ENCODE measurements at regions not wholly inside any gene's neighbourhood (a gene's known extent, or its start where the extent isn't known, plus 50 kb on each side); places are given as distances from the start of the nearest gene placed in this dataset.

DNA sequence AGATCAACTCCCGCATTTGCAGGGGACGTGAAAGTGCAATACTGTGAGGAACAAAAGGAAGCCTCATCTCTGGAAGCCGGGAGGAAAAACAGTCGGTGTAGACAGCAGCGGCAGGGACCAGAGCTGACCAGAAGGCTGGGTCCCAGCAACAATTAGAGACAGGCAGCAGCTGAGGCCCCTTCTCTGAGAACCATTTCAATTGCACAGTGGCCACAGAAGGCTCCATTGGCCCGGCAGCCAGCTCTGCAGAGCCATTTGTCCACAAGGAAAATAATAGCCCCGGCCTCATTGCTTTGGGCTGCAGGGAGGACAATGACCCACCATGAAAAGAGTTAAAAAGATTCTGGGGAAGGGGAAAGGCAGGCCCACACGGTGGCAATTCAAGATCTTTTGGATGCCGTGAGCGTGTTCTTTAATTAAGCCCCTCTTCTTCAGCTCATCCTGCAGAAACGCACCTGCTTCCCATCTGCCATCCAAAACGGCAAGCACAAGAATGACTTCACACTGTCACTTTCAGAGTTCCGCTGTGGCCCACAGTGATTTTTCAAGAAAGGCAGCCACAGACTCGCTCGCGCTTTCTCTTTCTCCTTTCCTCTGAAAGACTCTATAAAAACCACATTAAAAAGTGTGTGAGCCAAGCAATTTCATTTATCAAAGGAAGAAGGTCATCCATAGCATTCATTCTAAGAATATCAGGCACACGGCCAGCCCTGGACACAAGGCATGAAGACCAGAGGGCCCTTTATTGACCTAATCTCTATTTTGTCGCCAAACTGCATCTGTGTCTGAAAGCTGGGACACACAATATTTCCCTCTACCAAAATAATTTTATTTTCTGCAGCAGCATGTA lies 293.6 kb downstream of the SOX11 start:
- H3K9ac ChIP-seq (ENCODE audit: low read length): no peak overlapping the region
- ATAC-seq (ENCODE audit: low read depth): no peak
- no peak overlapping the region for H3K27ac ChIP-seq (ENCODE audit: low read length in 2 of 2)
- 93% methylated on average over 17 of the region's 18 CpGs for WGBS (ENCODE audit: insufficient coverage)
- no peaks in the 10 kb centered on the region for H3K4me1 Mint-ChIP-seq
- peaks cover 0 to 3% (median 0%) of the 10 kb centered on the region in 3 donors for H3K9me3 ChIP-seq (ENCODE audit: control extremely low read depth in 1 of 3, control insufficient read depth in 2 of 3, insufficient read depth in 1 of 3, low read length in 2 of 3)
- no peak overlapping the region for H3K4me3 ChIP-seq (ENCODE audit: control extremely low read depth in 1 of 5, extremely low read depth in 1 of 5, insufficient read depth in 1 of 5, low read depth in 2 of 5, low read length in 4 of 5)
- no peaks in the 10 kb centered on the region for H3K79me2 ChIP-seq (ENCODE audit: control insufficient read depth, insufficient read depth, low read length)
- H3K27me3 Mint-ChIP-seq: peaks cover 4% of the 10 kb centered on the region
- no peaks in the 10 kb centered on the region for H3K9me3 Mint-ChIP-seq (ENCODE audit: insufficient read depth)
- intact Hi-C loops (cut with micrococcal nuclease): no loop called here
- H3K27me3 ChIP-seq (replicated peaks in 1 of 4; ENCODE audit: control extremely low read depth in 1 of 4, control insufficient read depth in 3 of 4, insufficient read depth in 4 of 4, low read length in 3 of 4): peaks cover 0 to 3% (median 0%) of the 10 kb centered on the region in 4 experiments
- H3K27ac Mint-ChIP-seq: no peak overlapping the region
- no peak overlapping the region for H2AFZ ChIP-seq (ENCODE audit: insufficient read depth, low read depth, low read length, poor library complexity, severe bottlenecking)
- H3K36me3 ChIP-seq (replicated peaks in 1 of 2; ENCODE audit: control extremely low read depth in 1 of 2, control insufficient read depth in 1 of 2, extremely low read depth in 1 of 2, insufficient read depth in 2 of 2, low read length in 1 of 2): no peaks in the 10 kb centered on the region
- H3K4me2 ChIP-seq (replicated peaks; ENCODE audit: low read depth, low read length, poor library complexity, severe bottlenecking): no peak overlapping the region
- ChIA-PET POLR2A (no interaction called here), CTCF (no interaction called here)
- no peaks in the 10 kb centered on the region for H3K4me1 ChIP-seq (ENCODE audit: control insufficient read depth in 2 of 2, insufficient read depth in 2 of 2, low read length in 2 of 2)
- DNase-seq: no peak
- no peak overlapping the region for H3K4me3 Mint-ChIP-seq
- TF ChIP-seq, protein P1, sequence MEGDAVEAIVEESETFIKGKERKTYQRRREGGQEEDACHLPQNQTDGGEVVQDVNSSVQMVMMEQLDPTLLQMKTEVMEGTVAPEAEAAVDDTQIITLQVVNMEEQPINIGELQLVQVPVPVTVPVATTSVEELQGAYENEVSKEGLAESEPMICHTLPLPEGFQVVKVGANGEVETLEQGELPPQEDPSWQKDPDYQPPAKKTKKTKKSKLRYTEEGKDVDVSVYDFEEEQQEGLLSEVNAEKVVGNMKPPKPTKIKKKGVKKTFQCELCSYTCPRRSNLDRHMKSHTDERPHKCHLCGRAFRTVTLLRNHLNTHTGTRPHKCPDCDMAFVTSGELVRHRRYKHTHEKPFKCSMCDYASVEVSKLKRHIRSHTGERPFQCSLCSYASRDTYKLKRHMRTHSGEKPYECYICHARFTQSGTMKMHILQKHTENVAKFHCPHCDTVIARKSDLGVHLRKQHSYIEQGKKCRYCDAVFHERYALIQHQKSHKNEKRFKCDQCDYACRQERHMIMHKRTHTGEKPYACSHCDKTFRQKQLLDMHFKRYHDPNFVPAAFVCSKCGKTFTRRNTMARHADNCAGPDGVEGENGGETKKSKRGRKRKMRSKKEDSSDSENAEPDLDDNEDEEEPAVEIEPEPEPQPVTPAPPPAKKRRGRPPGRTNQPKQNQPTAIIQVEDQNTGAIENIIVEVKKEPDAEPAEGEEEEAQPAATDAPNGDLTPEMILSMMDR (IDR thresholded peaks at IDR 0.05): no peak
- no peak for TF ChIP-seq EZH2 (IDR thresholded peaks at IDR 0.05; ENCODE audit: borderline replicate concordance, insufficient read depth, low read depth, low read length, poor library complexity, severe bottlenecking)
- no peaks in the 10 kb centered on the region for H4K20me1 ChIP-seq (ENCODE audit: control insufficient read depth, insufficient read depth, low read length, poor library complexity, severe bottlenecking)

Data from B cell (primary cell).